Iris pigment epithelial cell (primary cell): ENCODE measurements at regions not wholly inside any gene's neighbourhood (a gene's known extent, or its start where the extent isn't known, plus 50 kb on each side); places are given as distances from the start of the nearest gene placed in this dataset.

Source experiments
- DNase-seq: peaks from one replicate; pipeline ENCODE4 v3.0.0-alpha.2; 2011; ENCODE audit warnings: low read depth

DNA sequence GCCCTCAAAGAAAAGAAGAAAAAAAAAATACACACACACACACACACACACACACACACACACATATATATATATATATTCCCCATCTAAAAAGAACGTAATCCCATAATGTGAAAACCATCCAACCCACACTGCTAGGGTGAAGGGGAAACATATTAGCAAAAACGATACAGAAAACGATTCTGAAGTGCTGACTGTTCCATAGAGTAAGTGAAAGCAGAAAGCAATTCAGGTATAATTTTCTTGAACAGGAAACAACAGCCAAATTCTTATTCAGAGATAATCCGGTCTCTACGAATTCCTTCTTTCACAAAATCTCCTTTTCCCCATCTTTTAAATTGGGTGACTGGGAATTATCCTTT is 393.5 kb downstream of the NOVA1 start:
- DNase-seq = no peak

DNA sequence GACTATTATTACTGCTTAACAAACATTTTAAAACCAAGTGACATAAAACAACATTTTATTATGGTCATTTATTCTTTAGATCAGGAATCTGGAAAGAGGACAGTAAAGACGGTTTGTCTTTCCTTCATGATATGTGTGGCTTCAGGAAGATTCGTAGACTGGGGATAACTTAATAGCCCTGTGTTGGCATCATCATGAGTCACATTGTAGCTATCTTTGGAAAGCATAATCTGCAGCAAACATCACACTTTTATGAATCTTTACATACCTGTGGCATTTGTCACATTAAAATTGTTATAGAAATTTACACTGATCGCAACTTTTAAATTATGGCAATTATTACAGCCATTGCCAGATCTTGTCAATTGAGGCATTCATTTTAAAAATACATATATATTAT is 397.1 kb downstream of the NOVA1 start:
- DNase-seq = peak; percentile 48

DNA sequence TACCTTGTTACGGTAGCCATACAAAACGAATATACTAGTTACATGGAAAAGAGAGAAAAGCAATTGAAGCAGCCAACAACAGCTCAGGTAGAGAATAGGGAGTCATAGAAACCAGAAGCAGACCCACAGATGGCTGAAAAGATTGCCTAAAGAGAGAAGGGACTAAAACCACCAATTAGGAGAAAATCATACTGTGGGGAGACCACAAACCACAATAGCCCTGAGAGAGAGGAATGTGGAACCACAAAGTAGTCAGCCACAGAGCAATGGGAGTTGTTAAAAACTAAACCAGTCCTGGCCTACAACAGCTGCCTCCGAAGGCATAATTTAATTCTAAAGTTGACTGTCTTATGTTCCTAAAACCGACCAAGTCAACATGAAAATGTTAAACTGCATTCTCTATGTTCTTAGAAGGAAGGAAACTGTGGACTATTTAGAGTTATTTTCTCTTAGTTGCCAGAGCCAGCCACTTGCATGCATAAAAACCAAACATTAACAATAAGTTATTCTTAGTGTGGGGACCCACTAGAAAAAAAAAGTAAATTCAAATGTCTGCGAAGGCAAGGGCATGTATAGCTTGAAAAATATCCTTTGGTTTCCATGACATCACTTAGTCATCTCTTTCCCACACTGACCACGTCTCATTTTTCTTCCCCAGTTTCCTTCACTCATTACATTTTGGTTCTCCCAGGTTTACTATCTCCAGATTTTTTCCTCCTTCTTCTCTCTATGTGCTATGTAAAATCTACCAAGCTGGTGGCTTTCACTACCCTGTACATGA is 398.1 kb downstream of the NOVA1 start:
- peak; percentile 69 for DNase-seq

DNA sequence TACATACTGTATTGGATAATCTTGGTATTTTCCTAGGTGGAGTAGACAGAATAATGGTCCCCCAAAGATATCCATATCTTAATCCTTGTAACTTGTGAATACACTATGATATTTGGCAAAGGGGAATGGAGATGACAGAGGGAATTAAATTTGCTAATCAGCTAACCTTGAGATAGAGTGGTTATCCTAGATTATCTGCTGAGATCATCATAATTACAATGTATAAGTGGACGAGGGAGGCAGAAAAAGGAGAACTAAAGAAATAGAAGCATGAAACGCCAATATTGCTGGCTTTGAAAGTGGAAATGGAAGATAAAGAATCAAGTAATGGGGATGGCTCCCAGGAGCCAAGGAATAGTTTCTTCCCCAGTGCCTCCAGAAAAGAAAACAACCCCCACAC is 398.7 kb downstream of the NOVA1 start:
- DNase-seq = no peak

DNA sequence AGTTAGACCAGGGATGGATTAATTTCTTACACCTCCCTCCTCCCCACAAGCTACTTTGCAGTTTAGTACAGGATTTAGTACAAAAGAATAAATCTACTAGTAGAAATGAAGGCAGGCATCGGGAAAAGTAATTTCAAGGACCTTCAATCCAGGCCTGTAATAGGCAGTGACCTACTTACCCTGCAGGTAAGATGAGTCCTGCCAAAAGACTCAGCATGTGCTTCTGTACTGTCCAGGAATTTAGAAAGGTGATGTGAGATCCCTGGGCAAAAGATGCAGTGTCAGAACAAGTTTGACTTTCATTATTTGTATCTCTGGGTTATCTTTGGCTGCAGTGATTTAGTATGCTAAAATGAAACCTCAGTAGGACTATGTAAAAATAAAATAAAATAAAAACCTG is 403.0 kb downstream of the NOVA1 start:
- no peak for DNase-seq

DNA sequence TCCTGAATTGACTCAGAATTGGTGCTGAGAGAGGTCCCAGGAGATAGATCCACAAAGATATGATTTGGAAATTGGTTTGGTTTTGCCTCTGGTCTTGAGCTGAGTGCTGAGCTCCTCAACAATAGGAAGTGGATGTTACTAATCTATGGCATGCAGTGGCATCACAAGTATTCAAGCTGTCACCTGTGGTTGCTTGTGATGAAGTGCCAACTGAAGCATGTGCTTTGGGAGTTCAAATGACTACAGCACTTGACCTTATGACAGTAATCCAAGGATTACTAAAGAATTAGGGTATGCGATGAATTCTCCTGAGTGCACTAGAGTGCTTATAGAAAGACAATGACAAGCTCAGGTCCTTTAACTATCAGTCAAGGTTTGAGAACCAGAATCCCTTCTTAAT is 406.2 kb downstream of the NOVA1 start:
- DNase-seq = no peak

DNA sequence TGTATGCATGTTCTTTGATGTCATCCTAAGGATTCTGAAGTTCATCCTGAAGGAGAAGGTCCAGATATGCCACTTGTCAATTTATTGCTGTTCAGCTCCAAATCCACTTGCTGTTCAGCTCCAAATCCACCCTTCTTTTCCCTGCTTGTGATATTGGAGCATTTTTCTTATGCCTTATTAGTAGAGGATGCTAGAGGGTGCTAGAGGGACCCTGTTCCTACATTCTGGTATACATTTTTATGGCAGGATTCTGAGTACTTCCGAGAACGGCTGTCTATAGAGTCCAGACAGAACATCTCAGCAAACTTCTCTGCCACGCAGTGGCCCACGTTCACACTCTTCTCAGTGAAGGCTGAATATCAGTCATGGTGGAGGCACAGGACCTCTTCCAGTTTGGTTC is 406.7 kb downstream of the NOVA1 start:
- DNase-seq = peak; percentile 19

DNA sequence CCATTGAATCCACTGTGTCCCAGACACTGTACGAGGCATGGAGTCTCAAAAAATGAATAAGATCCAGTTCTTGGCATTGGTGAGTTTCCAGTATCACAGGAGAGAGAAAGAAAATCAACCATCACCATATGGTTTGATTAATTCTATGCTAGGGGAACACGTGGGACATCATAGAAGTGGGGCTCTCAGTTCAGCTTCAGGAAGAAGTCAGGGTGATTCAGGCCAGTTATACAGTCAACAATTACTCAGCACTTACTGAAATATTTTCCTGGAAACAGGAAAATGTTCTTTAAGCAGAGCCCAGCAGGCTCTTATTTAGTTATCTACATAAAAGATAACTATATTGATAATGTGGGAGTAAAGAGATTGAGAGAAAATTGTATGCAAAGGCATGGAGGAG is 407.2 kb downstream of the NOVA1 start:
- DNase-seq = peak; percentile 58

DNA sequence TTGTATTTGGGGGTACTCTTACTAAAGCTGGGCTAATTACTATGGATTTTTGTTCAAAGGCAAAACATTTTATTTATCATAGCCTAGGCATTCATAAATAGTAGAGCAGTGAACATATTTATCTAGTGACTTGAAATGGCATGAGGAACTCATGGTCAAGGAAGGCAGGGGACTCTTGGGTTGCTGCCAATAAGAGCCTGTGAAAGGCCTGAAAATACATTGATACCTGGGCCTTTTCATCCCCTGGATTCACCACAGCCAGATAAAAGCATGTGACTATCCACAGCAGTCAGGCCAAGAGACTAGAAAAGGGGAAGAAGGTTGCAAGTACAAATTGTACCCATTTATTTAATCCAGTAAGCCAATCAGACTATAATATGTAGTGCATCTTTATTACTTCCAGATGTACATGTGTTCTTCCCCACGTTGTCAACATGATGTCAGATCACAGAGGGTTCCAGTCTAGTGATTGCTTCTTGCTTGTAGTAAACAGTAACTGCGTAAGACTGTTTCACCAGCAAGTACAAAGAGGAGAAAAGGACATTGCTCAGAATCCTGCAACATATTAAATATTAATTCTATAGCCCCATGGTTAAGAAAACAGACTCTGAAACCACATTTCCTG is 409.7 kb downstream of the NOVA1 start:
- DNase-seq = peak; percentile 74

DNA sequence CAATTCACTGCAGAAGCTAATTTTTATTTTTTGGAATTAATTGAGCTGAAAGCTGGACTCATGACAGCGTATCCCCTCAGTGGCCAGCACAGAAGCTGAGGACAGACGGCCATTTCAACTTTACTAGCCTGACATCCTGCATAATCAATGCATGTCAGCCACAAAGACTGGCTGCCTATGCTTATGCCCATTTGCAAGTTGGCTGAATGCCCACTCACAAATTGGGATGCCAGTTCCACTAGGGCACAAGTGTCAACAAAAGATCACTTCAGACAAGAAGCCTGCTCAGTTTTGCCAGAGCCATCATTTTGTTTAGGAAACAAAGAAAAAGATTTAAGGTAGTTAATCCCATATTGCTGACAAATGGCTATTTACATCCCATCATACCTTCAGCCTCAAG is 417.6 kb downstream of the NOVA1 start:
- no peak for DNase-seq

DNA sequence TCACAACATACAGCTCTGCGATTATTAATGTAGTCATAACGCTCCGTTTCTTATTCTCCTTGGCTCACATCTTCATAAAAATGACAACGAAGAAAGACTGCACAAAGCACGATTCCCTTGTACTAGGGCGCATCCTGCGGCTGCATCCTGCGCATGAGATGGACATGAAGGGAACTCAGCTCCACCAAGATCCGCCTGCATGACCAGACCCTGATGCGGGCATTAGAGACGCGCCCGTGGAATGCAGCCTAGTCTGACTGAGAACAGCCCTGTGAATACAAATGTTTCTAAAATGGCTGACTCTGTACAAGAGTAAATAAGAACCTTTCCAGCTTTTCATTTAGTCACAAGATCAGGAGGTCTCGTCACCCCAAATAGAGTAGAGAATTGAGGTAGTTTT is 422.2 kb downstream of the NOVA1 start:
- no peak for DNase-seq

DNA sequence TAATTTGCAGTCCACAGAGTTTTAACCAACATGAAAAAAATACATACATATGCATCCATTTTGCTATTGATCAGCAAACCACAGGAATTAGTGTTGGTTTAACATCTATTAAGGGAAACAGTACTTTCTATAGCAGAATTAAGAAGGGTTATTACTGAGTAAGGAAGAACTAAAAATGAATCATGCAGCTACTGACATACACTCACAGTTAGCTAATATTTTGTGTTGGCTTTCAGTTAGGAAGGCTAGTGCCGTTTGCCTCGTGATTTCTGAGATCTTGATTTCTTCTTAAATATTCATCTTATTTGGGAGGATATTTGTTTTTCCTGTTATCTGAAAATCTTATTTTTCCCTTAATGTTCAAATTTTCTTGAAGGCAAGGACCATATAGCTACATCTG is 423.4 kb downstream of the NOVA1 start:
- DNase-seq = no peak

DNA sequence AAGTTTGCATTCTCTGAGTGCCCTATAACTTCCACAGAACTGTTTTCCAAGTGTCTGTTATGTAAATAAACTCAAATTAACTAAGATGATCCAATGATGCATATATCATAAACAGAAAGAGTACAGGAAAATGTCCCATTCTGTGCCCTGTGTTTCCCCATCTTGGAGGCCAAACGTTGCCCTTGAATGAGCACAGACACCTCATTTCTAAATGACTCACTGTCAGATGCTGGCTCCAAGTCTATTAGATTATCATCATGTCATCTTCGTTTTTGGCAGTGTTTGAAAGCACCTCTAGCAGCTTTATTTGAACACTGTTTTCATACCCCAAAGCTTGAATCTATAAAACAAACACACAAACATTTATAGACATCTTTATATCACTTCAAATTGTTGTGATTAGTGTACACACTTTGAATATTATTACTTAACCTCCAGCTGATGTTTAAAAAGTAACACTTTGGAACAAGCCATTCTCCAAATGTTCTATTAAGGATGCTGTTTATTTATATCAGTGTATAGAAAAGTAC is 424.2 kb downstream of the NOVA1 start:
- no peak for DNase-seq

DNA sequence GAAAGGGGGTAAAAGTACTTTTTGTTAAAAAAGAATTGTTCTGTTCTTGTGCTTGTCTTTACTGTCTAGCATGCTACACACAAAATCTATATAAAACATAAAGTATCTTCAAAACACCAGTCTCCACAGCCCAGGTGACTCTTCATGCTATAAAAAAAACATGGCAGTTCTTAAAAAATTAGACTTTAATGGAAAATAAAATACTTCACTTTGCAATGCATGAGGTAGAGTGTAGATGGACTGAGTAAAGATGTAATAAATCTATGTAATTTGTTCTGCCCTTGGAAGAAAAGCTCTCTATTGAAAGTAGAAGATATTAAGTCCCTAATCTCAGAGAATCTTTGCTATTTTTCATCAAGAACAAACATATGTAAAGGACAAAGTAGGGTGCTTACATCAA is 425.4 kb downstream of the NOVA1 start:
- DNase-seq = no peak

DNA sequence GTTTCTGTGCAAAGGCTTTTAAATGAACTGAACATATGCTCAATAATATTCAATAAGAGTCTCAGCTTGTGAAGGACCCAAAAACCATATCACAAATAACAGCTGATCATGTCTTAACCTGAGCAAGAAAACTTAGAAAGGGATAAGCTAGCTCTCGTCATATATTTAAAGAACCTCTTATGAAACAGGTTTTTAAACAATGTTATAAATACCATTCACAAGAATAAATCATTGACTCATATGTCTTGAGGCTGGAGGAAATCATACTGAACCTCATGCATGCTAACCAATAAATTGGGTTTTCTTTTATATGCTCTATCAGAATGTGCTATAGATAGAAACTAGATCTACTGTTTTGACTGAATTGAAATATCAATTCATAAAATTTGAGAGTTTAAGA is 426.9 kb downstream of the NOVA1 start:
- DNase-seq = no peak

DNA sequence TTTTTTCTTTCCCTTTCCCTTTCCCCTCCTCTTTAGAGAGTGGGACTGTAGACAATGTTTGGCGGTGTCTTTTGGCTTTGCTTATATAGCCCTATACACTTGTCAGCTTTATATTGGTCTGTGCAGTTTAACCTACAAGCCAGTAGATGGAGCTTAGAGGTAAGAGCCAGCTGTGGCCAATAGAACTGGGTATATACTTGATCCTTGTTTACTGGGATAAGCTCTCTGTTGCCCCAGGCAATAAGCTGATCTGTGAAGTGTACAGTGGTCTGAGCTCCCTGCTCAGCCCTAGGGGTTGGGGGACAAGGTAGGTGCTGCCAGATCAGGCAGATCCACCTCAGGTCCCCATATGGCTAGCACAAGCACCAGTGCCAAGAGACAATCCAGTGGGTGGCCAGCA is 434.1 kb downstream of the NOVA1 start:
- DNase-seq = peak; percentile 58

DNA sequence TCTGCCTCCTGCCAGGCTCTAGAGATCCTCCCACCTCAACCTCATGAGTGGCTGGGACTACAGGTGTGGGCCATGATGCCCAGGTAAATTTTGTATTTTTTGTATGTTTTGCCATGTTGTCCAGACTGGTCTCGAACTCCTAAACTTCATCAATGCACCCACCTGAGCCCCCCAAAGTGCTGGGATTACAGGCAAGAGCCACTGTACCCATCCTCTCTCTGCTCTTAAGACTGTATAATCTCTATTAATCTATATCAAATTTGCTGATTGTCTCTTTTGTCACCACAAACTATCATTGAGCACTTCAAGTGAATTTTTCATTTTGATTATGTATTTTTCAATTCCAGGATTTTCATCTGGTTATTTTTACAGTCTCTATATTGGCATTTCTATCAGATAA is 440.3 kb downstream of the NOVA1 start:
- no peak for DNase-seq

DNA sequence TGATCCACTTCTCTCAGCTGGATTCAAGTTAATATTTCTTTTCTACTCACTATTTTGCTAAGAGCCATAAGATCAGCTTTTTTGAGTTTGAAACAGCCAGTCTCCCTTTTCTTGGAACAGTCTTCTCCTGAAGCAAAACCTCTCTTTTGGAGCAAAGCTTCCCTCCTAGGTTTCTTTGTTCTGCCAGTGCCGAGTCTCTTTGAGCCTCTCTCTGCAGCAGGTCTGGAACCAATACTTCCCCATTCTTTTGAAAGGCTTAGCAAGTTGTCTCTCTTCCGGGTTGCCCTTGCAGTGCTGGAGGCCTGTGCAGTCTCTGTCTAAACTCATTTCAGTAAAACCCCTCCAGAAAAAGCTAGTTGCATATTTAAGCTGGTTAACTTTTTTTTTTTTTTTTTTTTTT is 454.8 kb downstream of the NOVA1 start:
- DNase-seq = no peak

DNA sequence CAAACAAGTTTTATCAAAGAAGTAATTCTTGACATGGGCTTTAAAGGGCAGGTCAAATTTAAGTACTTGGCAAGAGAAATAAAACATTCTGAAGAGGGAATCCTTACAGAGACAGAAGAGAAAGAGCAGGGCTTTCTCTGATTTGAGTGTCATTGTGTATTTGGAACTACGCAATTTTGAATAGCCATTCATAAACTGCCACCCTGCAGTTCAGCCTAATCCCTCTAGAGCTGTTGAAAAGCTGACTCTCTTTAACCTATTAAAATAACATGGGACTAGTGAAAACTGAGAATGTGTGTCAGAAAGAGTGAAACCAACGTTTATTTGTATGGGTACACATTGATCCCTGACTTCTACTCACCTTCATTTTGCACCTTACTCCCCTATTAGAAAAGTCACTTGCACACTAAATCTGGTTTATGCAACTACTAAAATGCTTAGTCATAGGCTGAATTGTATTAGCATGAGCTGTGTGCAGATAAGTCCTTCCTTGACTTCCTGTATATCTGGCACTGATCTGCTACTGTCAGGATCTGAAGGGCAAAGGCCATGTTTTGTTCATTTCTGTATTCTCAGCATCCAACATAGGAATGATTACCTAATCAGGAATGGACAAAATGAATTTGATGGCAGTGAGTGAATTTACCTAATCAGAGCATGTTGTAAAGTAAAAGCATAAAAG is 458.9 kb downstream of the NOVA1 start:
- DNase-seq = peak; percentile 73

DNA sequence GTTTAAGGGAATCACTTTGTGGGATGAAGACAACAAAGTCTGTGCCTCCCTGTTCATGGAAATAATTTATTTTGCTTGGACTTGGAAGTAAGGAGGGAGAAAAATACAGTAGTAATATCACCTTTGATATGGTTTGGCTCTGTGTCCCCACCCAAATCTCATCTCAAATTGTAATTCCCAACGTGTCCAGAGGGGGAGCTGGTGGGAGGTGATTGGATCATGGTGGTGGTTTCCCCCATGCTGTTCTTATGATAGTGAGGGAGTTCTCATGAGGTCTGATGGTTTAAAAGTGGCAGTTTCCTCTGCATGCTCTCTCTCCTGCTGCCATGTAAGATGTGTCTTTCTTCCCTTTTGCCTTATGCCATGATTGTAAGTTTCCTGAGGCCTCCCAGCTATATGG is 460.7 kb downstream of the NOVA1 start:
- no peak for DNase-seq

DNA sequence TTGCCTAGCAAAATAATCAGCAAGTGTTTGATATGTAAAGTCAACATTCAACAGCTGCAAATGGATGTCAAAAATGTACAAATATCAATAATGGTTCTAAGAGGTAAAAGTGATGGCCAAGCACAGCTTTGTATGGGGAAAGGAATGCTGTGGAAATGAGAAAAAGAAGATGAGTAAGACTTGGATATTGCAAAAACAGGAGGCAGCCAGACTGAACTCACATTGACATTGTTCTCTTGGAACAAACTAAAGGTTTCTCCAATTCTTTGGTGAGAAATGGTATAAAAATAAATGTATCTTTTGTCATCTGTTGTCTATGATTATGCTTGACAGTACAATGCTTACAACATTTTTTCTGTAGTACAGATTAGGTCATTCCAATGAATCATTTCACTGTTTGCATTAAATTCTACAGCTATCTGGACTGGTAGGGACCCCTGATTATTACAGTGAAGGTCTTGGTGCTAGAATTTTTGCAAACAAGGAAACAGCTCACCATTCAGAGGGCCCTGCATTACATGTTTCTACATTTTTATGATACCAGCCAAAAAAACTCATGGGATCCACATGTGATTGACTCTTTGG is 465.7 kb downstream of the NOVA1 start:
- DNase-seq = peak; percentile 75

DNA sequence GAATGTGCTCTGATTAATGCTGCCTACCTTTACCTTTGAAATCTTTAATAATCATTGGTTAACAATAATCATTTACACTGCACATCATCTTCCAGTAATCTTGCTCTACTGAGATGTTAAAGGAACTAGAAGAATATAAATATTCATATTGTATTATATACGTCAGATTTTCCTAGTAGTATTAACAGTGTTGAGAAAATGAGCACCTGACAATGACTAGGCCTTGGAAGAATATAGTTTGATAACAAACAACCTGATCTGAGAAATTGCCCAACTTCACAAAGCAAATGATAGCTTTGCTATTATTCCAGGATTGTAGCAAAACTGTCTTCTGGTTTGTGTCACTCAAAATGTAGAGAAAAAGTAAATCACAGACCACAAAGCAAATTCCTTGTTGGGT is 467.1 kb downstream of the NOVA1 start:
- DNase-seq = no peak
